Fibroblast of mammary gland (primary cell): ENCODE measurements at regions not wholly inside any gene's neighbourhood (a gene's known extent, or its start where the extent isn't known, plus 50 kb on each side); places are given as distances from the start of the nearest gene placed in this dataset.

Source experiments
- DNase-seq: peaks from one replicate; pipeline ENCODE4 v3.0.0-alpha.2; 2010; ENCODE audit warnings: low read depth
- H3K4me3 ChIP-seq: 2 replicates; pipeline ENCODE4 v1.5.1; 2011; ENCODE audit warnings: low read depth, mild to moderate bottlenecking, low read length, moderate library complexity; ENCODE audit not compliant: control insufficient read depth
- CTCF ChIP-seq: conservative IDR thresholded peaks from 2 replicates; pipeline ENCODE4 v1.5.1; 2011; ENCODE audit warnings: low read depth, low read length, inconsistent platforms; ENCODE audit not compliant: control insufficient read depth, insufficient read depth

GRCh38 chr1:239963856-239964255, 127.8 kb upstream of the FMN2 start:
- DNase-seq = no peak
- no peak overlapping the region for H3K4me3 ChIP-seq
- no peak for TF ChIP-seq CTCF

DNA sequence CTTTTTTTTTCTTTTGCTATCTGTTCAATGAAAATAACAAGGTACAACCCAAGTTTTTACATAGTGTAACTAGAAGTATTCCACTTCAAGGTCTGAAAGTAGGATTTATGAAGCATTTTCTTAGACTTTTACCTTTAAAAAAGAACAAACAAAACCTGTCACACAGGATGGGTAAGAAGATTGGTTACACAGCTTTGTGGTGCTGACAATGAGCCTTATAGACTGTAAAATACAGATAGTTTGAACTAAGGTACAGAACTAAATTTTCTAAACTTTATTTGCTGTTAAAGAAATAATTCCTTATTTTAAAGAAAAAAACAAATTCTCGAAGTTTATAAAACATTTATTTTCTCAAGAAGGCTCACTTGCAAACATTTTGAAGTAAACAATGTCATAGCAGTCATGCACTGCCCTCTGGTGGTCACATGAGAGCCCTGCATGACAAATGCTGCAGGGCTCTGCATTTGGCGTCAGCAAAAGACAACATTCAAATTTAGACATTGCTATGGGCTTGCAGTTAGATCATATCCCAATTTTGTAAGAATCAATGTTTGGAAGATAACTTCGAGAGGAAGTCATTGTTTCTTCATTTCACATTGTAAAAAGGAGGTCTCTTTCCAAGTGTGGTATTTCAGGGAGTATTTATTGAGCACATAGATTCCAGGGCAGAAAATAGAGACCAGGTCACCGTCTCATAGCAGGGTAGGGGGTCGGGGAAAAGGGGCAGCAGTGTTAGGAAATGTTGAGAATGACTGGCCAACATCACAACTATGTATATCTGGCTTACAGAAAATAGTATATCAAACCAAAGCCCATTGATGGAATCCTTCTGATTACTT, 115.3 kb upstream of the FMN2 start:
- peak; percentile 98 for TF ChIP-seq CTCF
- peak; percentile 67 for DNase-seq
- no peak overlapping the region for H3K4me3 ChIP-seq

DNA sequence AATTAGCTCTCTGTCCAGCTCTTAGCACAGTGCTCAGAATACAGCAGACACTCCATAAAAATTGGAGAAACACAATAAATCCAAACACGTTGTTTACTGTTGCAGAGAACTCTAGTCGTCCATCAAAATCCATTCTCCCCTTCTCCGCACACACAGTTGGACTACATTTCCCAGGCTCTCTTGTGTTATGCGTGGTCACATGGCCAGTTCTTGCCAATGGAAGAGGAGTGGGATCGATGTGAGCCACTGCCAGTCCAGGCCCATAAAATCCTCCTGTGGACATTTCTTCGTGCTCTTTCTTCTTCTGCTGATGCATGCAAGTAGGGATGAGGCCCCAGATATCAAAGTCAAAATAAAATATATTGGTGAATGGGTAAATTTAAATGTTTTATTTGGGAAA, 114.3 kb upstream of the FMN2 start:
- no peak for DNase-seq
- H3K4me3 ChIP-seq = no peak overlapping the region
- TF ChIP-seq CTCF = no peak

GRCh38 chr1:239979456-239979855, 112.2 kb upstream of the FMN2 start:
- TF ChIP-seq CTCF = no peak
- no peak for DNase-seq
- no peak overlapping the region for H3K4me3 ChIP-seq

DNA sequence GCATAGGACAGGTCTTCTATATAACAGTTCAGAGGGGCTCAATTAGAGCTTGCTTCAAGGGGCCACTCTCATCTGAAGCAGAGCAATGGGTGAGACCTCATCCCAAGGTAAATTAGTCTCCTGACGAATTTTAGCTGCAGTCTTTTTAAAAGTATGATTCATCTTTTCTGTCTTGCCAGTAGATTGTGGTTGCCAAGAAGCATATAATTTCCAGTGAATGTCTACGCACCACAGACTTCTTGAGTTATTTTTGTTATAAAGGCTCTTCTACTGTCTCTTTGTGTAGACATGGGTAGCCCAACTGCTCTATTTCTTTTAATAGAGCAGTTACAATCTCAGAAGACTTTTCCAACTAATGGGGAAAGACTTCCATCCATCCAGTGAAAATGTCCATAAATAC, 108.9 kb upstream of the FMN2 start:
- no peak overlapping the region for H3K4me3 ChIP-seq
- peak; percentile 36 for DNase-seq
- no peak for TF ChIP-seq CTCF

GRCh38 chr1:239985044-239985443, 106.6 kb upstream of the FMN2 start:
- DNase-seq = no peak
- no peak for TF ChIP-seq CTCF
- no peak overlapping the region for H3K4me3 ChIP-seq
